ENCODE measurements at regions not wholly inside any gene's neighbourhood (a gene's known extent, or its start where the extent isn't known, plus 50 kb on each side); places are given as distances from the start of the nearest gene placed in this dataset.

DNA sequence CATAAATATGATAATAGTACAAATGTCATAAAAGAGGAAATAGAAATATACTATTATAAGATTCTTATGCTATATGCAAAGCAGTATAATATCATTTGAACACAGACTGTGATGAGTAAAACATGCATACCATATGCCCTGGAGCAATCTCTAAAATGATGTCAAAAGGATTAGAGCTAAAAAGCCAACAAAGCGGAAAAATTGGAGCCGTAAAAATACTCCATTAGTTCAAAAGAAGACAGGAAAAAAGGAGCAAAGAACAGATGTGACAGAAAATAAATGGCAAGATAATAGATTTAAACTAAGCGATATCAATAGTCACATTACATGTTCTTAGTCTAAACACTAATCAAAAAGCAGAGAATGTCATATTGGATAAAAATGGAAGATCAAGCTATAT is 191.0 kb upstream of the PLPP4 start:
- TF ChIP-seq CTCF (conservative IDR thresholded peaks at IDR 0.05): no peak
- Histone ChIP-seq H2AFZ (ENCODE audit: low read length) (no peak overlapping the region), H3K79me2 (ENCODE audit: insufficient read depth, low read length) (no peaks in the 10 kb centered on the region)

More for the DNA sequence above, 191.0 kb upstream of the PLPP4 start:
- no peaks in the 10 kb centered on the region for H3K9me3 ChIP-seq (ENCODE audit: control insufficient read depth, low read depth, low read length)
- no peak overlapping the region for H3K18ac ChIP-seq (ENCODE audit: insufficient read length, low read depth, low read length)
- no peak overlapping the region for H3K27ac ChIP-seq (ENCODE audit: insufficient read length, low read depth, low read length)
- H2BK120ac ChIP-seq (ENCODE audit: low read depth, low read length, poor library complexity, severe bottlenecking): no peak overlapping the region
- no peaks in the 10 kb centered on the region for H3K27me3 ChIP-seq (ENCODE audit: insufficient read depth, low read length)
- H3K56ac ChIP-seq (ENCODE audit: insufficient read length, low read depth, low read length): no peak overlapping the region
- peaks cover 10 to 14% of the 10 kb centered on the region in 2 experiments for H3K9me3 Mint-ChIP-seq
- no peak overlapping the region for H3T11ph ChIP-seq (ENCODE audit: low read length)
- H3K4me2 ChIP-seq (ENCODE audit: insufficient read depth, insufficient read length, low read length): no peak overlapping the region
- H3K14ac ChIP-seq (ENCODE audit: insufficient read depth, low read length): no peak overlapping the region
- H2BK20ac ChIP-seq (ENCODE audit: low read depth, low read length, poor library complexity, severe bottlenecking): no peak overlapping the region
- no CpG with 5 or more reads among the region's 3 CpGs for WGBS (ENCODE audit: extremely low coverage, insufficient read length, low lambda C conversion rate)
- no peaks in the 10 kb centered on the region for H3K23me2 ChIP-seq (ENCODE audit: insufficient read length, low read depth, low read length, poor library complexity, severe bottlenecking)
- no peak overlapping the region for H3K9ac ChIP-seq (ENCODE audit: extremely low read depth, insufficient read length, low read length)
- no peaks in the 10 kb centered on the region for H3K4me1 ChIP-seq (ENCODE audit: insufficient read depth, low read length)
- no peak overlapping the region for H4K91ac ChIP-seq (ENCODE audit: insufficient read length, low read depth, low read length)
- H3K27me3 Mint-ChIP-seq (ENCODE audit: low read depth): peaks cover 4% of the 10 kb centered on the region; the same call in 1 of the 2 replicates
- H3K27ac Mint-ChIP-seq: no peak overlapping the region
- H3K23ac ChIP-seq (ENCODE audit: insufficient read length, low read depth, low read length): no peak overlapping the region
- H3K36me3 Mint-ChIP-seq (ENCODE audit: insufficient read depth in 1 of 3, low read depth in 3 of 3): peaks cover 3 to 13% (median 5%) of the 10 kb centered on the region in 3 experiments; a peak in 3 of 7 replicates
- no peak overlapping the region for H2BK5ac ChIP-seq (ENCODE audit: insufficient read length, low read length)
- H2BK15ac ChIP-seq (ENCODE audit: low read depth, low read length): no peak overlapping the region
- no peaks in the 10 kb centered on the region for H4K20me1 ChIP-seq (ENCODE audit: control insufficient read depth, insufficient read depth, insufficient read length)
- DNase-seq: no peak
- H4K8ac ChIP-seq (replicated peaks; ENCODE audit: insufficient read length, low read depth, low read length): no peak overlapping the region
- no peaks in the 10 kb centered on the region for H3K79me1 ChIP-seq (ENCODE audit: insufficient read depth, low read depth, low read length, poor library complexity, severe bottlenecking)
- H2BK12ac ChIP-seq (ENCODE audit: insufficient read length, low read depth, low read length): no peak overlapping the region
- no peak overlapping the region for H4K5ac ChIP-seq (ENCODE audit: insufficient read length, low read depth, low read length)
- no peak overlapping the region for H2AK5ac ChIP-seq (ENCODE audit: insufficient read length, low read length)
- H3K4me1 Mint-ChIP-seq: no peaks in the 10 kb centered on the region
- no peak overlapping the region for H3K4me3 Mint-ChIP-seq
- no peak overlapping the region for H3K4ac ChIP-seq (ENCODE audit: low read depth, low read length)

Measured in H9 (cell line).